Fibroblast of mammary gland (primary cell): ENCODE measurements at regions not wholly inside any gene's neighbourhood (a gene's known extent, or its start where the extent isn't known, plus 50 kb on each side); places are given as distances from the start of the nearest gene placed in this dataset.

Experiments used
- DNase-seq: peaks from one replicate; pipeline ENCODE4 v3.0.0-alpha.2; 2010; ENCODE audit warnings: low read depth
- H3K4me3 ChIP-seq: 2 replicates; pipeline ENCODE4 v1.5.1; 2011; ENCODE audit warnings: low read depth, mild to moderate bottlenecking, low read length, moderate library complexity; ENCODE audit not compliant: control insufficient read depth
- CTCF ChIP-seq: conservative IDR thresholded peaks from 2 replicates; pipeline ENCODE4 v1.5.1; 2011; ENCODE audit warnings: low read depth, low read length, inconsistent platforms; ENCODE audit not compliant: control insufficient read depth, insufficient read depth

- no peak for DNase-seq
- no peak for TF ChIP-seq CTCF
Measured at GRCh38 chr2:220509966-220510365, 882.5 kb downstream of the SLC4A3 start.

GRCh38 chr2:220510668-220511067 is 883.2 kb downstream of the SLC4A3 start:
- H3K4me3 ChIP-seq, result no peak overlapping the region
- no peak for TF ChIP-seq CTCF
- no peak for DNase-seq

More at GRCh38 chr2:220509966-220510365, 882.5 kb downstream of the SLC4A3 start:
- no peak overlapping the region for H3K4me3 ChIP-seq

GRCh38 chr2:220512419-220512818 is 885.0 kb downstream of the SLC4A3 start:
- H3K4me3 ChIP-seq, result no peak overlapping the region
- no peak for TF ChIP-seq CTCF
- peak; percentile 40 for DNase-seq

GRCh38 chr2:220513573-220514288 is 886.3 kb downstream of the SLC4A3 start:
- DNase-seq, result peak; percentile 31
- H3K4me3 ChIP-seq, result no peak overlapping the region
- no peak for TF ChIP-seq CTCF

GRCh38 chr2:220521551-220521950 is 894.1 kb downstream of the SLC4A3 start:
- DNase-seq, result no peak
- no peak for TF ChIP-seq CTCF
- H3K4me3 ChIP-seq, result no peak overlapping the region

GRCh38 chr2:220528180-220528675 is 900.8 kb downstream of the SLC4A3 start:
- TF ChIP-seq CTCF, result no peak
- DNase-seq, result peak; percentile 45
- no peak overlapping the region for H3K4me3 ChIP-seq
